H9 (cell line): ENCODE measurements at regions not wholly inside any gene's neighbourhood (a gene's known extent, or its start where the extent isn't known, plus 50 kb on each side); places are given as distances from the start of the nearest gene placed in this dataset.

ENCODE experiments used
- DNase-seq: peaks from one replicate; pipeline ENCODE4 v3.0.0-alpha.2; 2017
- H2AFZ ChIP-seq: one replicate; pipeline ENCODE4 v1.6.1; 2013; ENCODE audit warnings: mild to moderate bottlenecking, low read length, control low read depth, moderate library complexity
- H2AK5ac ChIP-seq: 2 replicates; pipeline ENCODE4 v1.6.1; 2013; ENCODE audit warnings: low read length, control low read depth, mixed read lengths; ENCODE audit not compliant: insufficient read length
- H2BK120ac ChIP-seq: one replicate; pipeline ENCODE4 v1.6.1; 2013; ENCODE audit warnings: low read depth, mild to moderate bottlenecking, low read length, control low read depth, inconsistent platforms; ENCODE audit not compliant: poor library complexity, severe bottlenecking
- H2BK12ac ChIP-seq: 2 replicates; pipeline ENCODE4 v1.6.1; 2013; ENCODE audit warnings: low read length, control low read depth, mixed read lengths, low read depth; ENCODE audit not compliant: insufficient read length
- H2BK15ac ChIP-seq: 2 replicates; pipeline ENCODE4 v1.6.1; 2013; ENCODE audit warnings: low read depth, low read length, control low read depth
- H2BK20ac ChIP-seq: one replicate; pipeline ENCODE4 v1.6.1; 2013; ENCODE audit warnings: low read depth, mild to moderate bottlenecking, low read length, control low read depth, inconsistent platforms; ENCODE audit not compliant: poor library complexity, severe bottlenecking
- H2BK5ac ChIP-seq: 2 replicates; pipeline ENCODE4 v1.6.1; 2013; ENCODE audit warnings: low read length, control low read depth, mixed read lengths; ENCODE audit not compliant: insufficient read length
- H3K14ac ChIP-seq: 2 replicates; pipeline ENCODE4 v1.6.1; 2013; ENCODE audit warnings: low read length, control low read depth; ENCODE audit not compliant: insufficient read depth
- H3K18ac ChIP-seq: 2 replicates; pipeline ENCODE4 v1.6.1; 2013; ENCODE audit warnings: low read depth, mild to moderate bottlenecking, mixed read lengths, low read length, control low read depth; ENCODE audit not compliant: insufficient read length
- H3K23ac ChIP-seq: 2 replicates; pipeline ENCODE4 v1.6.1; 2013; ENCODE audit warnings: low read length, control low read depth, mixed read lengths, low read depth; ENCODE audit not compliant: insufficient read length
- H3K23me2 ChIP-seq: 2 replicates; pipeline ENCODE4 v1.6.1; 2013; ENCODE audit warnings: low read depth, mild to moderate bottlenecking, mixed read lengths, low read length, control low read depth; ENCODE audit not compliant: insufficient read length, poor library complexity, severe bottlenecking
- H3K27ac ChIP-seq: 2 replicates; pipeline ENCODE4 v1.5.1; 2013; ENCODE audit warnings: low read length, control low read depth, mixed read lengths, low read depth; ENCODE audit not compliant: insufficient read length
- H3K27me3 ChIP-seq: 2 replicates; pipeline ENCODE4 v1.6.1; 2013; ENCODE audit warnings: low read length, control low read depth, inconsistent platforms; ENCODE audit not compliant: insufficient read depth
- H3K4ac ChIP-seq: 2 replicates; pipeline ENCODE4 v1.6.1; 2013; ENCODE audit warnings: low read depth, mild to moderate bottlenecking, control low read depth, inconsistent platforms, low read length, moderate library complexity
- H3K4me1 ChIP-seq: 2 replicates; pipeline ENCODE4 v1.6.1; 2013; ENCODE audit warnings: low read length, control low read depth, inconsistent platforms; ENCODE audit not compliant: insufficient read depth
- H3K4me2 ChIP-seq: 2 replicates; pipeline ENCODE4 v1.6.1; 2013; ENCODE audit warnings: low read length, control low read depth, mixed read lengths; ENCODE audit not compliant: insufficient read length, insufficient read depth
- H3K56ac ChIP-seq: 2 replicates; pipeline ENCODE4 v1.6.1; 2013; ENCODE audit warnings: low read depth, mild to moderate bottlenecking, mixed read lengths, low read length, control low read depth; ENCODE audit not compliant: insufficient read length
- H3K79me1 ChIP-seq: 2 replicates; pipeline ENCODE4 v1.6.1; 2013; ENCODE audit warnings: low read depth, mild to moderate bottlenecking, moderate library complexity, low read length, control low read depth, inconsistent platforms; ENCODE audit not compliant: insufficient read depth, poor library complexity, severe bottlenecking
- H3K79me2 ChIP-seq: 2 replicates; pipeline ENCODE4 v1.6.1; 2013; ENCODE audit warnings: low read length, control low read depth, inconsistent platforms; ENCODE audit not compliant: insufficient read depth
- H3K9ac ChIP-seq: 2 replicates; pipeline ENCODE4 v1.6.1; 2013; ENCODE audit warnings: low read length, control low read depth, mixed read lengths; ENCODE audit not compliant: insufficient read length; ENCODE audit errors: extremely low read depth
- H3K9me3 ChIP-seq: one replicate; pipeline ENCODE4 v1.6.1; 2013; ENCODE audit warnings: low read depth, low read length, inconsistent platforms; ENCODE audit not compliant: control insufficient read depth
- H3T11ph ChIP-seq: one replicate; pipeline ENCODE4 v1.6.1; 2013; ENCODE audit warnings: mild to moderate bottlenecking, low read length, control low read depth, inconsistent platforms
- H4K20me1 ChIP-seq: one replicate; pipeline ENCODE4 v1.6.1; 2013; ENCODE audit not compliant: control insufficient read depth, insufficient read length, insufficient read depth
- H4K5ac ChIP-seq: 2 replicates; pipeline ENCODE4 v1.6.1; 2013; ENCODE audit warnings: low read depth, mild to moderate bottlenecking, mixed read lengths, low read length, control low read depth; ENCODE audit not compliant: insufficient read length
- H4K8ac ChIP-seq: replicated peaks from 2 replicates; pipeline ENCODE4 v1.6.1; 2013; ENCODE audit warnings: low read length, control low read depth, mixed read lengths, low read depth; ENCODE audit not compliant: insufficient read length
- H4K91ac ChIP-seq: 2 replicates; pipeline ENCODE4 v1.6.1; 2013; ENCODE audit warnings: low read depth, mild to moderate bottlenecking, moderate library complexity, mixed read lengths, low read length, control low read depth; ENCODE audit not compliant: insufficient read length
- H3K27ac Mint-ChIP-seq, 3 experiments: 2 replicates in 2 of 3; 3 replicates in 1 of 3; pipeline ENCODE4 v1.8.0; 2020 to 2021; ENCODE audit warnings: mixed read lengths in 3 of 3, mild to moderate bottlenecking in 1 of 3, moderate library complexity in 1 of 3
- H3K27me3 Mint-ChIP-seq: 2 replicates; pipeline ENCODE4 v1.8.0; 2021; ENCODE audit warnings: low read depth, mild to moderate bottlenecking, moderate library complexity, mixed read lengths
- H3K36me3 Mint-ChIP-seq, 3 experiments: 2 replicates in 2 of 3; 3 replicates in 1 of 3; pipeline ENCODE4 v1.8.0; 2020 to 2021; ENCODE audit warnings: low read depth in 3 of 3, mixed read lengths in 3 of 3; ENCODE audit not compliant: insufficient read depth in 1 of 3
- H3K4me1 Mint-ChIP-seq, 2 experiments: 2 replicates each; pipeline ENCODE4 v1.8.0; 2020; ENCODE audit warnings: mixed read lengths in 2 of 2
- H3K4me3 Mint-ChIP-seq, 2 experiments: 2 replicates in 1 of 2; 3 replicates in 1 of 2; pipeline ENCODE4 v1.8.0; 2020 to 2021; ENCODE audit warnings: mild to moderate bottlenecking in 2 of 2, mixed read lengths in 2 of 2, moderate library complexity in 1 of 2
- H3K9me3 Mint-ChIP-seq, 2 experiments: 2 replicates in 1 of 2; 3 replicates in 1 of 2; pipeline ENCODE4 v1.8.0; 2020; ENCODE audit warnings: mild to moderate bottlenecking in 2 of 2, mixed read lengths in 2 of 2, moderate library complexity in 1 of 2
- WGBS: extraction: QIAGEN DNeasy Blood & Tissue Kit; methylation state at CpG from one replicate; pipeline ENCODE4 v1.1.7; 2013; ENCODE audit warnings: missing lambda C conversion rate, low lambda C conversion rate, mixed read lengths; ENCODE audit not compliant: insufficient read length; ENCODE audit errors: extremely low coverage; 5-methylcytosine and 5-hydroxymethylcytosine counted together
- TF ChIP-seq, protein P1 (sequence below): fragments of 200-600 bp; sonication (generic); conservative IDR thresholded peaks from 3 replicates; pipeline ENCODE4 v1.8.0; 2021; ENCODE audit warnings: antibody characterized with exemption, mild to moderate bottlenecking

DNA sequence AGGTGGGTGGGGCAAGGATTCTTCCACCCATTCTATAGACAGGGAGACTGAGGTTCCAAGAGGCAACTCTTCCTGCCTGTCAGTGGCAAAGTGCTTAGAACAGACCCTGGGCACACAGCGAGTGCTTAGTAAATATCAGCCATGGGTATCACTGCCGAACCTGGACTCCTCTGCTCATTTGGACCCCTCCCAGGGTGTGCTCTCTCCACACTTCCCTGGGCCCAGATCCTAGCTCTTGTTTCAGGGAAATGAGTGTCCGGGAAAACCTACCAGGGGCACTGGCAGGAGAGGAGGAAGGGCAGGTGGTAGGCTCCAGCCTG lies 136.3 kb downstream of the CYP26B1 start:
- peaks cover 8 to 11% of the 10 kb centered on the region in 2 experiments for H3K4me1 Mint-ChIP-seq
- DNase-seq: peak; percentile 10
- H3T11ph ChIP-seq: no peak overlapping the region

More for the DNA sequence above, 136.3 kb downstream of the CYP26B1 start:
- H3K27me3 ChIP-seq: no peaks in the 10 kb centered on the region
- H3K79me2 ChIP-seq: no peaks in the 10 kb centered on the region
- H2AFZ ChIP-seq: no peak overlapping the region
- no peak overlapping the region for H3K23ac ChIP-seq
- H3K9me3 ChIP-seq: no peaks in the 10 kb centered on the region
- H2BK12ac ChIP-seq: no peak overlapping the region
- H3K18ac ChIP-seq: no peak overlapping the region
- no peak overlapping the region for H3K56ac ChIP-seq
- H3K4me1 ChIP-seq: 0 out of 2 replicates have a peak, but pooled peaks cover 3% of the 10 kb centered on the region
- H2BK20ac ChIP-seq: no peak overlapping the region
- Mint-ChIP-seq H3K27me3 (no peaks in the 10 kb centered on the region; the same call in 1 of the 2 replicates), H3K4me3 (no peak overlapping the region), H3K27ac (no peak overlapping the region), H3K9me3 (no peaks in the 10 kb centered on the region), H3K36me3 (no peaks in the 10 kb centered on the region)
- H3K14ac ChIP-seq: no peak overlapping the region
- no peak overlapping the region for H2BK5ac ChIP-seq
- H2AK5ac ChIP-seq: no peak overlapping the region
- H3K4me2 ChIP-seq: no peak overlapping the region
- H4K91ac ChIP-seq: no peak overlapping the region
- H2BK15ac ChIP-seq: no peak overlapping the region
- WGBS: no CpG with 5 or more reads among the region's 3 CpGs
- no peak overlapping the region for H4K8ac ChIP-seq
- H3K79me1 ChIP-seq: no peaks in the 10 kb centered on the region
- no peaks in the 10 kb centered on the region for H4K20me1 ChIP-seq
- TF ChIP-seq, protein P1, sequence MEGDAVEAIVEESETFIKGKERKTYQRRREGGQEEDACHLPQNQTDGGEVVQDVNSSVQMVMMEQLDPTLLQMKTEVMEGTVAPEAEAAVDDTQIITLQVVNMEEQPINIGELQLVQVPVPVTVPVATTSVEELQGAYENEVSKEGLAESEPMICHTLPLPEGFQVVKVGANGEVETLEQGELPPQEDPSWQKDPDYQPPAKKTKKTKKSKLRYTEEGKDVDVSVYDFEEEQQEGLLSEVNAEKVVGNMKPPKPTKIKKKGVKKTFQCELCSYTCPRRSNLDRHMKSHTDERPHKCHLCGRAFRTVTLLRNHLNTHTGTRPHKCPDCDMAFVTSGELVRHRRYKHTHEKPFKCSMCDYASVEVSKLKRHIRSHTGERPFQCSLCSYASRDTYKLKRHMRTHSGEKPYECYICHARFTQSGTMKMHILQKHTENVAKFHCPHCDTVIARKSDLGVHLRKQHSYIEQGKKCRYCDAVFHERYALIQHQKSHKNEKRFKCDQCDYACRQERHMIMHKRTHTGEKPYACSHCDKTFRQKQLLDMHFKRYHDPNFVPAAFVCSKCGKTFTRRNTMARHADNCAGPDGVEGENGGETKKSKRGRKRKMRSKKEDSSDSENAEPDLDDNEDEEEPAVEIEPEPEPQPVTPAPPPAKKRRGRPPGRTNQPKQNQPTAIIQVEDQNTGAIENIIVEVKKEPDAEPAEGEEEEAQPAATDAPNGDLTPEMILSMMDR: no peak
- H3K4ac ChIP-seq: no peak overlapping the region
- H3K9ac ChIP-seq: no peak overlapping the region
- no peak overlapping the region for H3K27ac ChIP-seq
- H3K23me2 ChIP-seq: no peaks in the 10 kb centered on the region
- H2BK120ac ChIP-seq: no peak overlapping the region
- H4K5ac ChIP-seq: no peak overlapping the region
